ENCODE measurements at regions not wholly inside any gene's neighbourhood (a gene's known extent, or its start where the extent isn't known, plus 50 kb on each side); places are given as distances from the start of the nearest gene placed in this dataset.

- no peak for DNase-seq
These were observed 93.0 kb upstream of the C3orf80 start for GRCh38 chr3:160132226-160132625.

- no peak for DNase-seq
These were observed 91.5 kb upstream of the C3orf80 start for GRCh38 chr3:160133757-160134156.

GRCh38 chr3:160134454-160134853 is 90.8 kb upstream of the C3orf80 start:
- DNase-seq = no peak

GRCh38 chr3:160134964-160135363 is 90.3 kb upstream of the C3orf80 start:
- DNase-seq = no peak

- DNase-seq = no peak
These were observed 89.4 kb upstream of the C3orf80 start for GRCh38 chr3:160135851-160136250.

GRCh38 chr3:160136421-160136820 is 88.8 kb upstream of the C3orf80 start:
- DNase-seq = no peak

GRCh38 chr3:160139291-160139690 is 85.9 kb upstream of the C3orf80 start:
- DNase-seq = no peak

GRCh38 chr3:160140756-160141155 is 84.5 kb upstream of the C3orf80 start:
- DNase-seq = no peak

GRCh38 chr3:160141485-160142185 is 83.6 kb upstream of the C3orf80 start:
- no peak for DNase-seq

GRCh38 chr3:160143482-160143881 is 81.7 kb upstream of the C3orf80 start:
- no peak for DNase-seq

GRCh38 chr3:160150066-160150465 is 75.2 kb upstream of the C3orf80 start:
- DNase-seq = no peak

- no peak for DNase-seq
These were observed 74.7 kb upstream of the C3orf80 start for GRCh38 chr3:160150525-160150924.

- no peak for DNase-seq
These were observed 72.6 kb upstream of the C3orf80 start for GRCh38 chr3:160152638-160153037.

- no peak for DNase-seq
These were observed 71.2 kb upstream of the C3orf80 start for GRCh38 chr3:160154033-160154432.

GRCh38 chr3:160154596-160154995 is 70.6 kb upstream of the C3orf80 start:
- DNase-seq = no peak

GRCh38 chr3:160157321-160157720 is 67.9 kb upstream of the C3orf80 start:
- no peak for DNase-seq

- no peak for DNase-seq
These were observed 65.9 kb upstream of the C3orf80 start for GRCh38 chr3:160159341-160159740.

GRCh38 chr3:160159806-160160205 is 65.4 kb upstream of the C3orf80 start:
- DNase-seq = no peak

GRCh38 chr3:160161921-160162320 is 63.3 kb upstream of the C3orf80 start:
- DNase-seq = no peak

- no peak for DNase-seq
These were observed 62.8 kb upstream of the C3orf80 start for GRCh38 chr3:160162440-160162839.

GRCh38 chr3:160163229-160163878 is 61.9 kb upstream of the C3orf80 start:
- peak in 1 of 2 donors; percentile 10 for DNase-seq

- no peak for DNase-seq
These were observed 57.0 kb upstream of the C3orf80 start for GRCh38 chr3:160168246-160168645.

- no peak for DNase-seq
These were observed 55.9 kb upstream of the C3orf80 start for GRCh38 chr3:160169139-160169976.
